ENCODE measurements at regions not wholly inside any gene's neighbourhood (a gene's known extent, or its start where the extent isn't known, plus 50 kb on each side); places are given as distances from the start of the nearest gene placed in this dataset.
"Not testable (repeated sequence)": the region's sequence is repeated elsewhere in the genome, so short reads cannot be mapped to it uniquely, and the experiment has no call there.

GRCh38 chr4:49516796-49517195 lies 530.7 kb downstream of the CWH43 start:
- intact Hi-C loops (cut with DNase I): no loop called here
- H3K4me1 ChIP-seq: no peaks in the 10 kb centered on the region
- no peak overlapping the region for H3K27ac ChIP-seq
- peaks cover 0 to 3% (median 0%) of the 10 kb centered on the region in 3 donors for H3K27me3 ChIP-seq
- H3K36me3 ChIP-seq: no peaks in the 10 kb centered on the region
- TF ChIP-seq CTCF (IDR thresholded peaks at IDR 0.05): no peak
- no peak for TF ChIP-seq POLR2AphosphoS5 (IDR thresholded peaks at IDR 0.05)
- no peak for TF ChIP-seq EP300 (IDR thresholded peaks at IDR 0.05)
- no peak for TF ChIP-seq POLR2A (IDR thresholded peaks at IDR 0.05)
- 67 to 78% methylated on average over 15 of the region's 15 CpGs for WGBS, 2 donors
- H3K4me3 ChIP-seq: no peak overlapping the region
- H3K9me3 ChIP-seq: peaks cover 0 to 4% (median 1%) of the 10 kb centered on the region in 4 donors
- peak; percentile 52 for DNase-seq

- DNase-seq; intact Hi-C loops (cut with DNase I); H3K27me3 ChIP-seq; H3K9me3 ChIP-seq; H3K36me3 ChIP-seq; H3K27ac ChIP-seq; H3K4me1 ChIP-seq; H3K4me3 ChIP-seq: not testable (repeated sequence)
- WGBS, 2 donors: 85 to 91% methylated on average over 22 of the region's 23 CpGs
These were observed 531.6 kb downstream of the CWH43 start for GRCh38 chr4:49517485-49518205.

GRCh38 chr4:49519150-49520035 lies 533.3 kb downstream of the CWH43 start:
- H3K9me3 ChIP-seq; H3K4me1 ChIP-seq; H3K27me3 ChIP-seq; H3K4me3 ChIP-seq; H3K27ac ChIP-seq; intact Hi-C loops (cut with DNase I); H3K36me3 ChIP-seq; DNase-seq: not testable (repeated sequence)
- WGBS, 2 donors: 72 to 85% methylated on average over 40 to 42 of the region's 48 CpGs

GRCh38 chr4:49523816-49524765 lies 538.0 kb downstream of the CWH43 start:
- H3K27ac ChIP-seq; DNase-seq; H3K27me3 ChIP-seq; H3K4me1 ChIP-seq; H3K9me3 ChIP-seq; H3K4me3 ChIP-seq; intact Hi-C loops (cut with DNase I); H3K36me3 ChIP-seq: not testable (repeated sequence)
- WGBS, 2 donors: 78 to 85% methylated on average over 49 to 52 of the region's 55 CpGs

GRCh38 chr4:49558916-49559676 lies 573.0 kb downstream of the CWH43 start:
- H3K9me3 ChIP-seq; H3K4me1 ChIP-seq; H3K27ac ChIP-seq; intact Hi-C loops (cut with DNase I); H3K27me3 ChIP-seq; H3K4me3 ChIP-seq; H3K36me3 ChIP-seq: not testable (repeated sequence)
- WGBS, 2 donors: 39 to 43% methylated on average over 4 to 5 of the region's 5 CpGs
- DNase-seq: peak; percentile 68

- H3K9me3 ChIP-seq; H3K27me3 ChIP-seq; H3K36me3 ChIP-seq; H3K4me3 ChIP-seq; H3K27ac ChIP-seq; intact Hi-C loops (cut with DNase I); H3K4me1 ChIP-seq; DNase-seq: not testable (repeated sequence)
- WGBS, 2 donors: 79 to 81% methylated on average over 6 of the region's 9 CpGs
These were observed 574.2 kb downstream of the CWH43 start for GRCh38 chr4:49560131-49560816.

- H3K27ac ChIP-seq; DNase-seq; intact Hi-C loops (cut with DNase I); H3K4me3 ChIP-seq; H3K36me3 ChIP-seq; H3K9me3 ChIP-seq; H3K4me1 ChIP-seq; H3K27me3 ChIP-seq: not testable (repeated sequence)
- WGBS, 2 donors: 32 to 46% methylated on average over 3 of the region's 3 CpGs
These were observed 574.8 kb downstream of the CWH43 start for GRCh38 chr4:49560883-49561282.

GRCh38 chr4:49570248-49570647 lies 584.2 kb downstream of the CWH43 start:
- H3K4me3 ChIP-seq; H3K27ac ChIP-seq; intact Hi-C loops (cut with DNase I); DNase-seq; H3K36me3 ChIP-seq; H3K9me3 ChIP-seq; H3K27me3 ChIP-seq; H3K4me1 ChIP-seq: not testable (repeated sequence)
- 19 to 33% methylated on average over 2 of the region's 2 CpGs for WGBS, 2 donors

GRCh38 chr4:49573666-49574215 lies 587.7 kb downstream of the CWH43 start:
- H3K27ac ChIP-seq; H3K4me3 ChIP-seq; H3K9me3 ChIP-seq; H3K4me1 ChIP-seq; intact Hi-C loops (cut with DNase I); H3K36me3 ChIP-seq; H3K27me3 ChIP-seq; DNase-seq: not testable (repeated sequence)
- 28 to 30% methylated on average over 2 of the region's 2 CpGs for WGBS, 2 donors
